ENCODE measurements at regions not wholly inside any gene's neighbourhood (a gene's known extent, or its start where the extent isn't known, plus 50 kb on each side); places are given as distances from the start of the nearest gene placed in this dataset.

GRCh38 chr13:97127842-97128241, 94.3 kb upstream of the MBNL2 start:
- Histone ChIP-seq H3K27ac (ENCODE audit: low read depth in 2 of 2, low read length in 1 of 2) (no peak overlapping the region), H3K9me2 (no peaks in the 10 kb centered on the region), H3K79me2 (ENCODE audit: insufficient read depth) (no peaks in the 10 kb centered on the region), H3K36me3 (replicated peaks in 1 of 2; ENCODE audit: control insufficient read depth in 1 of 2, insufficient read depth in 2 of 2, low read length in 1 of 2) (no peaks in the 10 kb centered on the region), H3F3A (replicated peaks; ENCODE audit: insufficient read depth) (peaks cover 5% of the 10 kb centered on the region), H3K4me2 (no peak overlapping the region), H2AFZ (ENCODE audit: low read depth) (no peak overlapping the region), H3K4me3 (ENCODE audit: low read depth in 2 of 2, low read length in 1 of 2) (no peak overlapping the region), H3K9me3 (no peaks in the 10 kb centered on the region), H3K4me1 (ENCODE audit: control insufficient read depth in 1 of 2, insufficient read depth in 2 of 2, low read depth in 1 of 2, low read length in 1 of 2) (peaks cover 20 to 25% of the 10 kb centered on the region in 2 experiments), H3K27me3 (ENCODE audit: insufficient read depth) (no peaks in the 10 kb centered on the region), H4K20me1 (ENCODE audit: insufficient read depth) (no peaks in the 10 kb centered on the region), H3K9ac (no peak overlapping the region)
- 92% methylated on average over 1 of the region's 1 CpG for WGBS (ENCODE audit: low lambda C conversion rate)
- DNase-seq = no peak
- TF ChIP-seq RXRA (IDR thresholded peaks at IDR 0.05; ENCODE audit: borderline replicate concordance, low read depth) (no peak), SIN3A (IDR thresholded peaks at IDR 0.05; ENCODE audit: borderline replicate concordance, low read depth, low read length) (no peak), GABPA (IDR thresholded peaks at IDR 0.05; ENCODE audit: low read depth) (no peak)
- TF ChIP-seq, protein P1, sequence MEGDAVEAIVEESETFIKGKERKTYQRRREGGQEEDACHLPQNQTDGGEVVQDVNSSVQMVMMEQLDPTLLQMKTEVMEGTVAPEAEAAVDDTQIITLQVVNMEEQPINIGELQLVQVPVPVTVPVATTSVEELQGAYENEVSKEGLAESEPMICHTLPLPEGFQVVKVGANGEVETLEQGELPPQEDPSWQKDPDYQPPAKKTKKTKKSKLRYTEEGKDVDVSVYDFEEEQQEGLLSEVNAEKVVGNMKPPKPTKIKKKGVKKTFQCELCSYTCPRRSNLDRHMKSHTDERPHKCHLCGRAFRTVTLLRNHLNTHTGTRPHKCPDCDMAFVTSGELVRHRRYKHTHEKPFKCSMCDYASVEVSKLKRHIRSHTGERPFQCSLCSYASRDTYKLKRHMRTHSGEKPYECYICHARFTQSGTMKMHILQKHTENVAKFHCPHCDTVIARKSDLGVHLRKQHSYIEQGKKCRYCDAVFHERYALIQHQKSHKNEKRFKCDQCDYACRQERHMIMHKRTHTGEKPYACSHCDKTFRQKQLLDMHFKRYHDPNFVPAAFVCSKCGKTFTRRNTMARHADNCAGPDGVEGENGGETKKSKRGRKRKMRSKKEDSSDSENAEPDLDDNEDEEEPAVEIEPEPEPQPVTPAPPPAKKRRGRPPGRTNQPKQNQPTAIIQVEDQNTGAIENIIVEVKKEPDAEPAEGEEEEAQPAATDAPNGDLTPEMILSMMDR (IDR thresholded peaks at IDR 0.05) = no peak
- CTCF ChIA-PET = interaction anchor here (1.1 to 1.6 kb wide), 2 partner anchors 12 to 18 kb away, joined by 4 to 5 read pairs; no protein-coding TSS in a partner anchor
- POLR2A ChIA-PET = no interaction called here

GRCh38 chr13:97130190-97130589, 91.9 kb upstream of the MBNL2 start:
- POLR2A ChIA-PET = no interaction called here
- H3K79me2 ChIP-seq (ENCODE audit: insufficient read depth) = no peaks in the 10 kb centered on the region
- no peaks in the 10 kb centered on the region for H4K20me1 ChIP-seq (ENCODE audit: insufficient read depth)
- 100% methylated on average over 1 of the region's 1 CpG for WGBS (ENCODE audit: low lambda C conversion rate)
- peaks cover 12% of the 10 kb centered on the region in 2 experiments for H3K4me1 ChIP-seq (ENCODE audit: control insufficient read depth in 1 of 2, insufficient read depth in 2 of 2, low read depth in 1 of 2, low read length in 1 of 2)
- no peak overlapping the region for H2AFZ ChIP-seq (ENCODE audit: low read depth)
- H3K36me3 ChIP-seq (replicated peaks in 1 of 2; ENCODE audit: control insufficient read depth in 1 of 2, insufficient read depth in 2 of 2, low read length in 1 of 2) = no peaks in the 10 kb centered on the region
- H3K9me3 ChIP-seq = no peaks in the 10 kb centered on the region
- CTCF ChIA-PET = interaction anchor here (0.9 to 1.7 kb wide), 4 partner anchors 10 to 92 kb away, joined by 3 to 6 read pairs (median 4); partner anchors contain the start of gene MBNL2
- no peak overlapping the region for H3K27ac ChIP-seq (ENCODE audit: low read depth in 2 of 2, low read length in 1 of 2)
- no peaks in the 10 kb centered on the region for H3K9me2 ChIP-seq
- no peaks in the 10 kb centered on the region for H3F3A ChIP-seq (replicated peaks; ENCODE audit: insufficient read depth)
- no peak overlapping the region for H3K4me2 ChIP-seq
- no peak for DNase-seq
- no peak for TF ChIP-seq GATA2 (CRISPR knock-in tag; IDR thresholded peaks at IDR 0.05)
- no peak for TF ChIP-seq RAD21 (IDR thresholded peaks at IDR 0.05; ENCODE audit: low read length)
- no peak for TF ChIP-seq TAF1 (IDR thresholded peaks at IDR 0.05; ENCODE audit: borderline replicate concordance, low read depth, low read length)
- no peak for TF ChIP-seq REST (IDR thresholded peaks at IDR 0.05; ENCODE audit: low read depth, low read length)
- TF ChIP-seq TCF12 (IDR thresholded peaks at IDR 0.05) = no peak
- TF ChIP-seq EP300 (IDR thresholded peaks at IDR 0.05; ENCODE audit: borderline replicate concordance in 1 of 2, low read depth in 1 of 2, low read length in 1 of 2) = no peak
- no peak overlapping the region for H3K4me3 ChIP-seq (ENCODE audit: low read depth in 2 of 2, low read length in 1 of 2)
- no peaks in the 10 kb centered on the region for H3K27me3 ChIP-seq (ENCODE audit: insufficient read depth)
- H3K9ac ChIP-seq = no peak overlapping the region
